Activated naive CD8-positive, alpha-beta T cell treated with anti-CD3 and anti-CD28 coated beads, Interleukin-2, amount 10 ng/mL, durations not matched to agents 7 days and 5 days (primary cell): ENCODE measurements at regions not wholly inside any gene's neighbourhood (a gene's known extent, or its start where the extent isn't known, plus 50 kb on each side); places are given as distances from the start of the nearest gene placed in this dataset.
"Not testable (repeated sequence)": the region's sequence is repeated elsewhere in the genome, so short reads cannot be mapped to it uniquely, and the experiment has no call there.

Source experiments
- ATAC-seq: fragments of 150-1000 bp; cut with Tn5 transposase; one replicate; pipeline ENCODE4 v1.10.0; 2021; ENCODE audit warnings: low read depth, moderate library complexity
- POLR2A ChIA-PET: fragments of 350-600 bp; sonication (Branson Sonifier 250); formaldehyde crosslinking; loops from one replicate; lab custom pipeline; 2021; ENCODE audit warnings: antibody characterized with exemption; lab: Charles Lee
- DNase-seq: peaks from one replicate; pipeline ENCODE4 v3.0.0; 2021
- H3K27ac Mint-ChIP-seq: one replicate; pipeline ENCODE4 v1.8.0; 2022; ENCODE audit warnings: mild to moderate bottlenecking, mixed read lengths
- H3K27me3 Mint-ChIP-seq: one replicate; pipeline ENCODE4 v1.8.0; 2022; ENCODE audit warnings: mild to moderate bottlenecking, moderate library complexity, mixed read lengths
- H3K36me3 Mint-ChIP-seq: one replicate; pipeline ENCODE4 v1.8.0; 2021; ENCODE audit warnings: mild to moderate bottlenecking, mixed read lengths
- H3K4me1 Mint-ChIP-seq: one replicate; pipeline ENCODE4 v1.8.0; 2021; ENCODE audit warnings: mixed read lengths
- H3K4me3 Mint-ChIP-seq: one replicate; pipeline ENCODE4 v1.8.0; 2022; ENCODE audit warnings: mild to moderate bottlenecking, moderate library complexity, mixed read lengths
- H3K9me3 Mint-ChIP-seq: one replicate; pipeline ENCODE4 v1.8.0; 2021; ENCODE audit warnings: mixed read lengths

- no peak overlapping the region for H3K4me3 Mint-ChIP-seq
- H3K9me3 Mint-ChIP-seq = no peaks in the 10 kb centered on the region
- no peak for DNase-seq
- H3K4me1 Mint-ChIP-seq = no peaks in the 10 kb centered on the region
- no peaks in the 10 kb centered on the region for H3K27me3 Mint-ChIP-seq
- POLR2A ChIA-PET = no interaction called here
- no peaks in the 10 kb centered on the region for H3K36me3 Mint-ChIP-seq
- no peak overlapping the region for H3K27ac Mint-ChIP-seq
- no peak for ATAC-seq
Measured at GRCh38 chr20:40283689-40284088, 405.3 kb downstream of the MAFB start.

DNA sequence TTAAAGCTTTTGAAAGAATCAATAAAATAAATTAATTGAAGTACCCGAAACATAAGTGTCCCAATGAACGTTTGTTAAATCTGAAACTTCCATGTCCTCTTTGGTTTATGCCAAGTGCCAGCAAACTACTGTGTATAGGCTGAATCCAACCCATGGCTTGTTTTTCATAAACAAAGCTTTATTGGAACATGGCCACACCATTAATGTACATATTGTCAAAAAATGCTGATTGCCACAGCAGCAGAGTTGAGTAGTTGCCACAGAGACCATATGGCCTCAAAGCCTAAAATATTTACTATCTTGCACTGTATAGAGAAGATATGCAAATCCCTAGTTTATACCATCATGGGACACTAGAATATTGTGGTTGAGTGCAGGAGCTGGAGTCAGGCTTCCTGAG lies 406.1 kb downstream of the MAFB start:
- Mint-ChIP-seq H3K27ac (no peak overlapping the region), H3K4me3 (no peak overlapping the region), H3K27me3 (no peaks in the 10 kb centered on the region), H3K4me1 (no peaks in the 10 kb centered on the region), H3K9me3 (no peaks in the 10 kb centered on the region), H3K36me3 (no peaks in the 10 kb centered on the region)
- ATAC-seq (no peak), DNase-seq (no peak)
- POLR2A ChIA-PET = no interaction called here

- no peaks in the 10 kb centered on the region for H3K9me3 Mint-ChIP-seq
- no peak for DNase-seq
Measured at GRCh38 chr20:40282541-40282940, 406.5 kb downstream of the MAFB start.

GRCh38 chr20:40280616-40281015 lies 408.4 kb downstream of the MAFB start:
- no peak for ATAC-seq
- Mint-ChIP-seq H3K27ac (no peak overlapping the region), H3K4me1 (no peaks in the 10 kb centered on the region), H3K9me3 (no peaks in the 10 kb centered on the region), H3K4me3 (no peak overlapping the region), H3K27me3 (peaks cover 1% of the 10 kb centered on the region), H3K36me3 (no peaks in the 10 kb centered on the region)
- POLR2A ChIA-PET = no interaction called here
- no peak for DNase-seq

More at GRCh38 chr20:40282541-40282940, 406.5 kb downstream of the MAFB start:
- H3K4me1 Mint-ChIP-seq = no peaks in the 10 kb centered on the region
- POLR2A ChIA-PET = no interaction called here
- no peak overlapping the region for H3K27ac Mint-ChIP-seq
- H3K4me3 Mint-ChIP-seq = no peak overlapping the region
- H3K36me3 Mint-ChIP-seq = no peaks in the 10 kb centered on the region
- no peaks in the 10 kb centered on the region for H3K27me3 Mint-ChIP-seq
- ATAC-seq = no peak

DNA sequence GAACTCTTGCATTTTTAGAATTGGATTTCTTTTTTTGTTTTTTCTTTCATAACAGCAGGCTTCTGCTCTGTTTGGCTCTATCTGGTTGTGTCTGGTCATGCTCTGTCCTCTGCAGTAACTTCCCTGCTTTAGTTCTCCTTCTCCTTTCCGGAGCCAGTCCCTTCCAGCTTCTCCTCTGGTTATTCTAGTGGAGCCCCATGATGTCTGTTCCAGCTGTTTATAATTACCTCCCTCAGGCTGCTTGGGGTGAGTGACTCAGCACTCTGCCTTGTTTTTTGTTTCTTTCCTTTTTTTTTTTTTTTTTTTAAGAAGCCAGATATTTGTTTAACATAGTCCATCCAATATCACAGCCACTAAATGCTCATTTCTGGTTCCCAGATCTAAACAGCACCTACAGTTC lies 409.6 kb downstream of the MAFB start:
- POLR2A ChIA-PET = no interaction called here
- ATAC-seq = no peak
- H3K9me3 Mint-ChIP-seq = no peaks in the 10 kb centered on the region
- H3K36me3 Mint-ChIP-seq = no peaks in the 10 kb centered on the region
- H3K4me1 Mint-ChIP-seq = no peaks in the 10 kb centered on the region
- H3K4me3 Mint-ChIP-seq = no peak overlapping the region
- no peak for DNase-seq
- peaks cover 1% of the 10 kb centered on the region for H3K27me3 Mint-ChIP-seq
- no peak overlapping the region for H3K27ac Mint-ChIP-seq

DNA sequence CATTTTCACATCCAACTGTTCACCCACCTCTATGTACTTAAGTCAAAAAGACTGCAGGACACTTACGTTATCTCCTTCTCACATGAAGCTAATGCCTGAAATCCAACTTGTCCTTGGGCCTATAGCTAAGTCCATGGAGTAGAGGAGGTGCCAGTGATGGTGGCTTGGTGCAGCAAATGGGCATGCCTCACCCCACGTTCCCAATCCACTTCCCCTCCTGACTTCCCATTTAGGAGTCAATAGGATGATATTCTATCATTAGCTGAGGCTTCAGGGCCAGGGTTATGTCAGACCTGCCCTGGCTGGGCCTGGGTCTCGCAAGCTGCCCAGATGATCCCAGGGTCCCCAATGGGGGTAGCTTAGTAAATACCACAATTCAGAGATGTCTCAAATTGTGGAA lies 410.4 kb downstream of the MAFB start:
- H3K36me3 Mint-ChIP-seq = no peaks in the 10 kb centered on the region
- POLR2A ChIA-PET = no interaction called here

GRCh38 chr20:40276301-40276700 lies 412.7 kb downstream of the MAFB start:
- no peaks in the 10 kb centered on the region for H3K36me3 Mint-ChIP-seq
- H3K27ac Mint-ChIP-seq = no peak overlapping the region
- H3K4me1 Mint-ChIP-seq = no peaks in the 10 kb centered on the region
- ATAC-seq = no peak
- no peak for DNase-seq
- H3K27me3 Mint-ChIP-seq = peaks cover 1% of the 10 kb centered on the region
- H3K4me3 Mint-ChIP-seq = no peak overlapping the region
- POLR2A ChIA-PET = no interaction called here
- H3K9me3 Mint-ChIP-seq = no peaks in the 10 kb centered on the region

More for the DNA sequence above, 410.4 kb downstream of the MAFB start:
- Mint-ChIP-seq H3K27ac (no peak overlapping the region), H3K4me1 (no peaks in the 10 kb centered on the region), H3K4me3 (no peak overlapping the region), H3K27me3 (peaks cover 1% of the 10 kb centered on the region), H3K9me3 (no peaks in the 10 kb centered on the region)
- no peak for ATAC-seq
- DNase-seq = no peak

- ATAC-seq = no peak
- no peak overlapping the region for H3K27ac Mint-ChIP-seq
- H3K9me3 Mint-ChIP-seq = no peaks in the 10 kb centered on the region
- POLR2A ChIA-PET = no interaction called here
- H3K27me3 Mint-ChIP-seq = peaks cover 1% of the 10 kb centered on the region
- H3K4me3 Mint-ChIP-seq = no peak overlapping the region
- no peaks in the 10 kb centered on the region for H3K36me3 Mint-ChIP-seq
- no peaks in the 10 kb centered on the region for H3K4me1 Mint-ChIP-seq
- DNase-seq = no peak
Measured at GRCh38 chr20:40275738-40276137, 413.3 kb downstream of the MAFB start.

- H3K9me3 Mint-ChIP-seq = no peaks in the 10 kb centered on the region
- POLR2A ChIA-PET = no interaction called here
- DNase-seq (no peak), ATAC-seq (no peak)
- H3K36me3 Mint-ChIP-seq = no peaks in the 10 kb centered on the region
- no peaks in the 10 kb centered on the region for H3K4me1 Mint-ChIP-seq
- no peak overlapping the region for H3K27ac Mint-ChIP-seq
- no peak overlapping the region for H3K4me3 Mint-ChIP-seq
- peaks cover 1% of the 10 kb centered on the region for H3K27me3 Mint-ChIP-seq
Measured at GRCh38 chr20:40274912-40275533, 414.0 kb downstream of the MAFB start.

DNA sequence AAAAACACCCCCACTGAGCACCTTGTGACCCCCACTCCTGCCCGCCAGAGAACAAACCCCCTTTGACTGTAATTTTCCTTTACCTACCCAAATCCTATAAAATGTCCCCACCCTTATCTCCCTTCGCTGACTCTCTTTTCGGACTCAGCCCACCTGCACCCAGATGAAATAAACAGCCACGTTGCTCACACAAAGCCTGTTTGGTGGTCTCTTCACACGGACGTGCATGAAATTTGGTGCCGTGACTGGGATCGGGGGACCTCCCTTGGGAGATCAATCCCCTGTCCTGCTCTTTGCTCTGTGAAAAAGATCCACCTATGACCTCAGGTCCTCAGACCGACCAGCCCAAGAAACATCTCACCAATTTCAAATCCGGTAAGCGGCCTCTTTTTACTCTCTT lies 419.8 kb downstream of the MAFB start:
- H3K4me1 Mint-ChIP-seq, H3K27ac Mint-ChIP-seq, DNase-seq, H3K27me3 Mint-ChIP-seq, H3K9me3 Mint-ChIP-seq, H3K4me3 Mint-ChIP-seq, H3K36me3 Mint-ChIP-seq, POLR2A ChIA-PET, ATAC-seq: not testable (repeated sequence)

GRCh38 chr20:40268321-40269075 lies 420.5 kb downstream of the MAFB start:
- Mint-ChIP-seq H3K9me3 (no peaks in the 10 kb centered on the region), H3K36me3 (no peaks in the 10 kb centered on the region), H3K4me3 (no peak overlapping the region), H3K27ac (no peak overlapping the region), H3K4me1 (no peaks in the 10 kb centered on the region), H3K27me3 (no peaks in the 10 kb centered on the region)
- POLR2A ChIA-PET = no interaction called here
- no peak for ATAC-seq
- no peak for DNase-seq

GRCh38 chr20:40265825-40266533 lies 423.1 kb downstream of the MAFB start:
- H3K27me3 Mint-ChIP-seq = no peaks in the 10 kb centered on the region
- POLR2A ChIA-PET = no interaction called here
- no peaks in the 10 kb centered on the region for H3K9me3 Mint-ChIP-seq
- H3K36me3 Mint-ChIP-seq = no peaks in the 10 kb centered on the region
- ATAC-seq (no peak), DNase-seq (no peak)
- no peak overlapping the region for H3K4me3 Mint-ChIP-seq
- no peaks in the 10 kb centered on the region for H3K4me1 Mint-ChIP-seq
- H3K27ac Mint-ChIP-seq = no peak overlapping the region

GRCh38 chr20:40262219-40262618 lies 426.8 kb downstream of the MAFB start:
- H3K27ac Mint-ChIP-seq = no peak overlapping the region
- DNase-seq (no peak), ATAC-seq (no peak)
- no peaks in the 10 kb centered on the region for H3K27me3 Mint-ChIP-seq
- no peaks in the 10 kb centered on the region for H3K9me3 Mint-ChIP-seq
- H3K4me1 Mint-ChIP-seq = no peaks in the 10 kb centered on the region
- POLR2A ChIA-PET = no interaction called here
- no peaks in the 10 kb centered on the region for H3K36me3 Mint-ChIP-seq
- H3K4me3 Mint-ChIP-seq = no peak overlapping the region

DNA sequence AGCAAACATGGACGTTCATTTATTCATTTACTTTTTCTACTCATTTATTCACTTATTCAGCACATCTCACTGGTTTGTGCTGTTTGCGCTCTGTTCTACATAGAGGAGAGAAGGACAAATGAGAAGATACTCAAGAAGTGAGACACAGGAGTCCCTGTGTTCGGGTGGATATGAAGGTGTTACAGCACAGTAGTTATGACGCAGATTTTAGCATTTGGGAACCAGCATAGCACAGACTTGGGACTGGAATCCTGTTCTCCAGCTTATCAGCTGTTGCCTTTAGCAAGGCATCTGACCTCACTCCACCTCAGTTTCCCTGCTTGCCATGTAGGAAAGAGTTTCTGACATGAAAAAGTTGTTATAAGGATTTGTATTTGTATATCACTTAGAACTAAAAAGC lies 430.1 kb downstream of the MAFB start:
- no peaks in the 10 kb centered on the region for H3K36me3 Mint-ChIP-seq
- H3K9me3 Mint-ChIP-seq = no peaks in the 10 kb centered on the region
- DNase-seq = no peak
- no peaks in the 10 kb centered on the region for H3K4me1 Mint-ChIP-seq
- no peak overlapping the region for H3K27ac Mint-ChIP-seq
- H3K27me3 Mint-ChIP-seq = no peaks in the 10 kb centered on the region
- ATAC-seq = no peak
- H3K4me3 Mint-ChIP-seq = no peak overlapping the region
- POLR2A ChIA-PET = no interaction called here
